ENCODE measurements at regions not wholly inside any gene's neighbourhood (a gene's known extent, or its start where the extent isn't known, plus 50 kb on each side); places are given as distances from the start of the nearest gene placed in this dataset.

GRCh38 chr1:218983848-218984247 is 189.8 kb upstream of the LYPLAL1 start:
- no peak for TF ChIP-seq POLR2A (IDR thresholded peaks at IDR 0.05; ENCODE audit: control extremely low read depth in 1 of 2, low read depth in 2 of 2, low read length in 2 of 2)
- TF ChIP-seq YY1 (IDR thresholded peaks at IDR 0.05; ENCODE audit: low read depth, low read length) = no peak
- no peak for TF ChIP-seq POLR2AphosphoS5 (IDR thresholded peaks at IDR 0.05; ENCODE audit: low read depth, low read length)
- no peak for TF ChIP-seq HDAC6 (IDR thresholded peaks at IDR 0.05; ENCODE audit: low read depth, low read length)
- no peak for TF ChIP-seq ATF3 (IDR thresholded peaks at IDR 0.05; ENCODE audit: insufficient read depth, low read depth, low read length)
- TF ChIP-seq, protein P1, sequence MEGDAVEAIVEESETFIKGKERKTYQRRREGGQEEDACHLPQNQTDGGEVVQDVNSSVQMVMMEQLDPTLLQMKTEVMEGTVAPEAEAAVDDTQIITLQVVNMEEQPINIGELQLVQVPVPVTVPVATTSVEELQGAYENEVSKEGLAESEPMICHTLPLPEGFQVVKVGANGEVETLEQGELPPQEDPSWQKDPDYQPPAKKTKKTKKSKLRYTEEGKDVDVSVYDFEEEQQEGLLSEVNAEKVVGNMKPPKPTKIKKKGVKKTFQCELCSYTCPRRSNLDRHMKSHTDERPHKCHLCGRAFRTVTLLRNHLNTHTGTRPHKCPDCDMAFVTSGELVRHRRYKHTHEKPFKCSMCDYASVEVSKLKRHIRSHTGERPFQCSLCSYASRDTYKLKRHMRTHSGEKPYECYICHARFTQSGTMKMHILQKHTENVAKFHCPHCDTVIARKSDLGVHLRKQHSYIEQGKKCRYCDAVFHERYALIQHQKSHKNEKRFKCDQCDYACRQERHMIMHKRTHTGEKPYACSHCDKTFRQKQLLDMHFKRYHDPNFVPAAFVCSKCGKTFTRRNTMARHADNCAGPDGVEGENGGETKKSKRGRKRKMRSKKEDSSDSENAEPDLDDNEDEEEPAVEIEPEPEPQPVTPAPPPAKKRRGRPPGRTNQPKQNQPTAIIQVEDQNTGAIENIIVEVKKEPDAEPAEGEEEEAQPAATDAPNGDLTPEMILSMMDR (IDR thresholded peaks at IDR 0.05; ENCODE audit: control extremely low read depth in 1 of 3, insufficient read depth in 1 of 3, low read depth in 1 of 3, low read length in 3 of 3) = peak; percentile 26 to 64 (median 58); a peak in 3 of 4 replicates
- TF ChIP-seq USF2 (IDR thresholded peaks at IDR 0.05; ENCODE audit: low read length) = no peak
- no peak for TF ChIP-seq CEBPB (IDR thresholded peaks at IDR 0.05; ENCODE audit: low read depth, low read length)
- no peak for TF ChIP-seq BRCA1 (IDR thresholded peaks at IDR 0.05; ENCODE audit: low read depth, low read length)
